ENCODE measurements at regions not wholly inside any gene's neighbourhood (a gene's known extent, or its start where the extent isn't known, plus 50 kb on each side); places are given as distances from the start of the nearest gene placed in this dataset.

DNA sequence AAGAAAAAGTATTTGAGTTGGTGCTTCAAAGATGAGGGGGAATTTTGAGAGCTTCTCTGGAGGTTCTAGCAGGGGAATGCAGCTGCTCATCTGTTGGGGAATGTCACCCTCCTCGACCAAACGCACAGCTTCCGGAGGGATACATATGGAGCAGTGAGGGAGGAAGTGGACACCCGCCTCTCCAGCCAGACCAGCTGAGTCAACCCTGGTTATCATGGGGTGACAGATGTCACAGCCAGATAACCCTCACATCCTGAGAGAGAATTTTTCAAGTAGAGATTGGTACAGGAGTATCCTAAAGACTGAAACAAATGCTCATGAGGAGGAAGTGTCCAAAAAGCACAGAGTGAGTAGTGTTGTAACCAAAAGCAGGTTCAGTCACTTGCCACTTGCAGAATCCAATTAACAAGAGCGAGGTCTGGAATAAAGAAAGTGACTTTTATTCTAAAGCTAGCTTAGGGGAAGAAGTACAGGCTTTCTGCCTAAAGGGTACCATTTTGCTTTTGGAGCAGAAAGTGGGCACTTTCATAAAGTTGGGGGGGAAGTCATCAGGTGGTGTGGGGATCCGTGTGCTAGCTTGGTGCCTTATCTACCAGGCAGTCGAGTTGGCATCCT, 395.2 kb downstream of the RAD51AP2 start:
- Histone ChIP-seq H3K4me1 (no peaks in the 10 kb centered on the region), H3K36me3 (no peaks in the 10 kb centered on the region), H4K20me1 (ENCODE audit: low read depth) (no peaks in the 10 kb centered on the region), H3K79me2 (ENCODE audit: low read depth) (no peaks in the 10 kb centered on the region), H2AFZ (replicated peaks) (no peak overlapping the region), H3K4me2 (no peak overlapping the region), H3K9ac (no peak overlapping the region), H3F3A (ENCODE audit: low read depth) (no peaks in the 10 kb centered on the region), H3K27me3 (no peaks in the 10 kb centered on the region), H3K9me3 (ENCODE audit: low read depth) (no peaks in the 10 kb centered on the region), H3K27ac (no peak overlapping the region), H3K4me3 (no peak overlapping the region)
- Mint-ChIP-seq H3K36me3 (no peaks in the 10 kb centered on the region), H3K27me3 (ENCODE audit: insufficient read depth, low read depth) (no peaks in the 10 kb centered on the region), H3K27ac (no peak overlapping the region), H3K4me1 (peaks cover 3% of the 10 kb centered on the region), H3K9me3 (no peaks in the 10 kb centered on the region), H3K4me3 (no peak overlapping the region)
- DNase-seq (ENCODE audit: low spot score) = no peak
- TF ChIP-seq EZH2phosphoT487 (IDR thresholded peaks at IDR 0.05) (no peak), EZH2 (IDR thresholded peaks at IDR 0.05) (no peak)
- TF ChIP-seq, protein P1, sequence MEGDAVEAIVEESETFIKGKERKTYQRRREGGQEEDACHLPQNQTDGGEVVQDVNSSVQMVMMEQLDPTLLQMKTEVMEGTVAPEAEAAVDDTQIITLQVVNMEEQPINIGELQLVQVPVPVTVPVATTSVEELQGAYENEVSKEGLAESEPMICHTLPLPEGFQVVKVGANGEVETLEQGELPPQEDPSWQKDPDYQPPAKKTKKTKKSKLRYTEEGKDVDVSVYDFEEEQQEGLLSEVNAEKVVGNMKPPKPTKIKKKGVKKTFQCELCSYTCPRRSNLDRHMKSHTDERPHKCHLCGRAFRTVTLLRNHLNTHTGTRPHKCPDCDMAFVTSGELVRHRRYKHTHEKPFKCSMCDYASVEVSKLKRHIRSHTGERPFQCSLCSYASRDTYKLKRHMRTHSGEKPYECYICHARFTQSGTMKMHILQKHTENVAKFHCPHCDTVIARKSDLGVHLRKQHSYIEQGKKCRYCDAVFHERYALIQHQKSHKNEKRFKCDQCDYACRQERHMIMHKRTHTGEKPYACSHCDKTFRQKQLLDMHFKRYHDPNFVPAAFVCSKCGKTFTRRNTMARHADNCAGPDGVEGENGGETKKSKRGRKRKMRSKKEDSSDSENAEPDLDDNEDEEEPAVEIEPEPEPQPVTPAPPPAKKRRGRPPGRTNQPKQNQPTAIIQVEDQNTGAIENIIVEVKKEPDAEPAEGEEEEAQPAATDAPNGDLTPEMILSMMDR (IDR thresholded peaks at IDR 0.05) = no peak

DNA sequence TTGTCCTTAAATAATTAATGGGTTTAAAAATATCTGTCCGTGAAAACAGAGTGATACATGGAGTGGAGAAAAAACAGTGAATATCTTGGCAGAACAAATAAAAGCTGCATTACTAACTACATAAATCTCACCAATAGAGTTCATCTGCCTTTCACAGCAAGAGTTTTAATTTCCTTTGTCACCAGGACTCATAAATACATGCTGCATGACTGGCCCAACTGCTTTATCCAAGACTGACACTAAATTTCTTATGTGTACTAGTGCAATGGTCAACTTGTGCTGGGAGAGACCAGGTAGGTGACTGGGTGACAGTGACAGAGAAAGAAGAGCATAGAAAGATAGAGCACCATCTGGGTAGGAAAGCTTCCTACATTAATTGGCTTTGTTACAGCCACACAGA, 402.8 kb downstream of the RAD51AP2 start:
- no peaks in the 10 kb centered on the region for H3K4me1 Mint-ChIP-seq
- no peaks in the 10 kb centered on the region for H3K36me3 Mint-ChIP-seq
- no peaks in the 10 kb centered on the region for H3K9me3 Mint-ChIP-seq
- Histone ChIP-seq H3K4me2 (no peak overlapping the region), H3F3A (ENCODE audit: low read depth) (no peaks in the 10 kb centered on the region), H3K27me3 (no peaks in the 10 kb centered on the region), H3K4me3 (no peak overlapping the region), H3K9ac (no peak overlapping the region), H2AFZ (replicated peaks) (no peak overlapping the region), H3K36me3 (no peaks in the 10 kb centered on the region), H3K9me3 (ENCODE audit: low read depth) (no peaks in the 10 kb centered on the region), H3K4me1 (no peaks in the 10 kb centered on the region), H4K20me1 (ENCODE audit: low read depth) (no peaks in the 10 kb centered on the region), H3K79me2 (ENCODE audit: low read depth) (no peaks in the 10 kb centered on the region), H3K27ac (no peak overlapping the region)
- TF ChIP-seq, protein P1 (IDR thresholded peaks at IDR 0.05) = no peak
- TF ChIP-seq EZH2phosphoT487 (IDR thresholded peaks at IDR 0.05) = no peak
- no peak for TF ChIP-seq EZH2 (IDR thresholded peaks at IDR 0.05)
- H3K4me3 Mint-ChIP-seq = no peak overlapping the region
- DNase-seq (ENCODE audit: low spot score) = no peak
- H3K27me3 Mint-ChIP-seq (ENCODE audit: insufficient read depth, low read depth) = peaks cover 2% of the 10 kb centered on the region
- H3K27ac Mint-ChIP-seq = peak overlapping the region; percentile 31

DNA sequence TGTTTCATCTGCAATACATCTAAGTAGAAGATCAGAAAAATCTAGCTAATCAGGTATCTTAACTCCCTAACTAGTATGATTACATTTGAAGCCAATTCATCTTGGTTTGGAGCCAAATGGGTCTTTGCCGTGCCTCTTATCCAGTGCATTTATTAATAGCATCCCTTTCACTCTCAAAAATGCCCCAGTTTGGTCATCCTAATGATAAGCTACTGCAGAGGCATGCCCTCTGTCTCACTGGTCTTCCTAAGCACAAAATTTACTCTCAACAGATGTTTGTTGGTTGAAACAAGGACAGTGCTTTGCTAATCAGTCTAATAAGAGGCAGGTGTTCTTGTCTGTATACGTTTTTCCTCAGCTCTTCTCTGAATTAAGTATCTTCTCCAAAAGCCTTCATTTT, 403.2 kb downstream of the RAD51AP2 start:
- H3K9me3 ChIP-seq (ENCODE audit: low read depth) = no peaks in the 10 kb centered on the region
- no peak overlapping the region for H3K4me2 ChIP-seq
- TF ChIP-seq EZH2 (IDR thresholded peaks at IDR 0.05) (no peak), EZH2phosphoT487 (IDR thresholded peaks at IDR 0.05) (no peak)
- TF ChIP-seq, protein P1 (IDR thresholded peaks at IDR 0.05) = no peak
- DNase-seq (ENCODE audit: low spot score) = no peak
- H3K27me3 Mint-ChIP-seq (ENCODE audit: insufficient read depth, low read depth) = peaks cover 2% of the 10 kb centered on the region
- H3K27ac Mint-ChIP-seq = no peak overlapping the region
- no peaks in the 10 kb centered on the region for H3K9me3 Mint-ChIP-seq
- no peak overlapping the region for H3K9ac ChIP-seq
- H3K36me3 ChIP-seq = no peaks in the 10 kb centered on the region
- H3K79me2 ChIP-seq (ENCODE audit: low read depth) = no peaks in the 10 kb centered on the region
- H2AFZ ChIP-seq (replicated peaks) = no peak overlapping the region
- no peaks in the 10 kb centered on the region for H3K4me1 ChIP-seq
- no peak overlapping the region for H3K27ac ChIP-seq
- H3K36me3 Mint-ChIP-seq = no peaks in the 10 kb centered on the region
- H3K4me3 Mint-ChIP-seq = no peak overlapping the region
- H3K4me1 Mint-ChIP-seq = no peaks in the 10 kb centered on the region
- H3K4me3 ChIP-seq = no peak overlapping the region
- H3F3A ChIP-seq (ENCODE audit: low read depth) = no peaks in the 10 kb centered on the region
- no peaks in the 10 kb centered on the region for H3K27me3 ChIP-seq
- no peaks in the 10 kb centered on the region for H4K20me1 ChIP-seq (ENCODE audit: low read depth)

All from neural progenitor cell (in vitro differentiated cells).